GM21786 (cell line): ENCODE measurements at regions not wholly inside any gene's neighbourhood (a gene's known extent, or its start where the extent isn't known, plus 50 kb on each side); places are given as distances from the start of the nearest gene placed in this dataset.

Experiments
- ATAC-seq: cut with Tn5 transposase; IDR thresholded peaks from one replicate; pipeline ENCODE4 v1.9.1; 2021; ENCODE audit not compliant: unreplicated experiment

GRCh38 chr12:25819691-25820090 lies 138.8 kb upstream of the RASSF8 start:
- ATAC-seq = no peak

- no peak for ATAC-seq
These were observed 136.2 kb upstream of the RASSF8 start for GRCh38 chr12:25822281-25822680.

GRCh38 chr12:25824734-25825133 lies 133.7 kb upstream of the RASSF8 start:
- ATAC-seq = no peak

- ATAC-seq = no peak
These were observed 133.0 kb upstream of the RASSF8 start for GRCh38 chr12:25825446-25825845.

GRCh38 chr12:25827141-25827540 lies 131.3 kb upstream of the RASSF8 start:
- no peak for ATAC-seq

- ATAC-seq = no peak
These were observed 130.7 kb upstream of the RASSF8 start for GRCh38 chr12:25827747-25828146.

GRCh38 chr12:25828188-25828587 lies 130.3 kb upstream of the RASSF8 start:
- ATAC-seq = no peak

GRCh38 chr12:25829192-25829591 lies 129.3 kb upstream of the RASSF8 start:
- no peak for ATAC-seq

GRCh38 chr12:25830456-25830855 lies 128.0 kb upstream of the RASSF8 start:
- ATAC-seq = no peak

- no peak for ATAC-seq
These were observed 124.8 kb upstream of the RASSF8 start for GRCh38 chr12:25833657-25834056.

- ATAC-seq = no peak
These were observed 123.1 kb upstream of the RASSF8 start for GRCh38 chr12:25835385-25835784.

- ATAC-seq = no peak
These were observed 120.5 kb upstream of the RASSF8 start for GRCh38 chr12:25838007-25838406.

GRCh38 chr12:25839470-25839869 lies 119.0 kb upstream of the RASSF8 start:
- ATAC-seq = no peak

- ATAC-seq = no peak
These were observed 117.6 kb upstream of the RASSF8 start for GRCh38 chr12:25840678-25841465.

- no peak for ATAC-seq
These were observed 116.2 kb upstream of the RASSF8 start for GRCh38 chr12:25842254-25842653.

- ATAC-seq = no peak
These were observed 114.5 kb upstream of the RASSF8 start for GRCh38 chr12:25843976-25844375.

- no peak for ATAC-seq
These were observed 113.1 kb upstream of the RASSF8 start for GRCh38 chr12:25845415-25845814.

- ATAC-seq = no peak
These were observed 105.7 kb upstream of the RASSF8 start for GRCh38 chr12:25852792-25853191.

GRCh38 chr12:25853316-25854095 lies 105.0 kb upstream of the RASSF8 start:
- ATAC-seq = no peak

- ATAC-seq = no peak
These were observed 103.5 kb upstream of the RASSF8 start for GRCh38 chr12:25854991-25855390.

GRCh38 chr12:25855716-25856115 lies 102.8 kb upstream of the RASSF8 start:
- ATAC-seq = no peak

- ATAC-seq = no peak
These were observed 98.5 kb upstream of the RASSF8 start for GRCh38 chr12:25859976-25860375.
